Upper lobe of right lung (tissue), 1 donor: ENCODE measurements at regions not wholly inside any gene's neighbourhood (a gene's known extent, or its start where the extent isn't known, plus 50 kb on each side); places are given as distances from the start of the nearest gene placed in this dataset.

ENCODE experiments used
- ATAC-seq: fragments of 200-7000 bp; cut with Tn5 transposase; one replicate; pipeline ENCODE4 v1.9.1; 2020; ENCODE audit warnings: mild to moderate bottlenecking, moderate library complexity
- DNase-seq: peaks from one replicate; pipeline ENCODE4 v3.0.0-alpha.2; 2020
- H3K27ac ChIP-seq: fragments of 200-600 bp; one replicate; pipeline ENCODE4 v1.8.0; 2022
- H3K27me3 ChIP-seq: fragments of 200-600 bp; one replicate; pipeline ENCODE4 v1.8.0; 2022; ENCODE audit warnings: mild to moderate bottlenecking
- H3K36me3 ChIP-seq: fragments of 200-600 bp; one replicate; pipeline ENCODE4 v1.8.0; 2022
- H3K4me1 ChIP-seq: fragments of 200-600 bp; one replicate; pipeline ENCODE4 v1.8.0; 2022
- H3K4me3 ChIP-seq: fragments of 200-600 bp; one replicate; pipeline ENCODE4 v1.8.0; 2022; ENCODE audit warnings: mild to moderate bottlenecking
- H3K9me3 ChIP-seq: fragments of 200-600 bp; one replicate; pipeline ENCODE4 v1.8.0; 2022
- CTCF ChIP-seq: fragments of 200-600 bp; IDR thresholded peaks from one replicate; pipeline ENCODE4 v1.8.0; 2022; ENCODE audit warnings: antibody characterized with exemption
- intact Hi-C: fragments of 100-400 bp; cut with DNase I; formaldehyde crosslinking; loops from one replicate; pipeline ENCODE4 v1.11.0; 2022
- donor health status: DM: no; HTN: yes; CAD: no; lungs with severe emphysema.

- Histone ChIP-seq H3K4me1 (no peaks in the 10 kb centered on the region), H3K27ac (no peak overlapping the region), H3K4me3 (no peak overlapping the region), H3K27me3 (no peaks in the 10 kb centered on the region), H3K9me3 (no peaks in the 10 kb centered on the region), H3K36me3 (no peaks in the 10 kb centered on the region)
- DNase-seq, result no peak
- intact Hi-C loops, result no loop called here
- no peak for ATAC-seq
- no peak for TF ChIP-seq CTCF
Measured at GRCh38 chr18:47552783-47553182, 301.3 kb upstream of the SKOR2 start.

GRCh38 chr18:47550611-47551010, 299.2 kb upstream of the SKOR2 start:
- Histone ChIP-seq H3K9me3 (no peaks in the 10 kb centered on the region), H3K36me3 (no peaks in the 10 kb centered on the region), H3K27ac (no peak overlapping the region), H3K4me1 (no peaks in the 10 kb centered on the region), H3K4me3 (no peak overlapping the region), H3K27me3 (no peaks in the 10 kb centered on the region)
- DNase-seq (no peak), ATAC-seq (no peak)
- intact Hi-C loops, result no loop called here
- TF ChIP-seq CTCF, result no peak

- no peak for DNase-seq
- H3K27ac ChIP-seq, result no peak overlapping the region
- no peak for TF ChIP-seq CTCF
- no peak overlapping the region for H3K4me3 ChIP-seq
- intact Hi-C loops, result no loop called here
- no peaks in the 10 kb centered on the region for H3K36me3 ChIP-seq
- ATAC-seq, result no peak
- H3K4me1 ChIP-seq, result no peaks in the 10 kb centered on the region
- H3K9me3 ChIP-seq, result no peaks in the 10 kb centered on the region
- H3K27me3 ChIP-seq, result no peaks in the 10 kb centered on the region
Measured at GRCh38 chr18:47549021-47549540, 297.6 kb upstream of the SKOR2 start.

GRCh38 chr18:47547539-47548202, 296.2 kb upstream of the SKOR2 start:
- intact Hi-C loops, result no loop called here
- Histone ChIP-seq H3K4me3 (no peak overlapping the region), H3K36me3 (no peaks in the 10 kb centered on the region), H3K27ac (no peak overlapping the region), H3K27me3 (no peaks in the 10 kb centered on the region), H3K9me3 (no peaks in the 10 kb centered on the region), H3K4me1 (no peaks in the 10 kb centered on the region)
- no peak for DNase-seq
- no peak for TF ChIP-seq CTCF
- ATAC-seq, result no peak

- intact Hi-C loops, result no loop called here
- TF ChIP-seq CTCF, result no peak
- no peaks in the 10 kb centered on the region for H3K27me3 ChIP-seq
Measured at GRCh38 chr18:47545613-47546012, 294.2 kb upstream of the SKOR2 start.

GRCh38 chr18:47543080-47543479, 291.6 kb upstream of the SKOR2 start:
- Histone ChIP-seq H3K27ac (no peak overlapping the region), H3K4me1 (no peaks in the 10 kb centered on the region), H3K36me3 (no peaks in the 10 kb centered on the region), H3K9me3 (no peaks in the 10 kb centered on the region), H3K27me3 (no peaks in the 10 kb centered on the region), H3K4me3 (no peak overlapping the region)
- intact Hi-C loops, result no loop called here
- DNase-seq (no peak), ATAC-seq (no peak)
- no peak for TF ChIP-seq CTCF

More at GRCh38 chr18:47545613-47546012, 294.2 kb upstream of the SKOR2 start:
- H3K9me3 ChIP-seq, result no peaks in the 10 kb centered on the region
- no peak for ATAC-seq
- no peaks in the 10 kb centered on the region for H3K36me3 ChIP-seq
- H3K27ac ChIP-seq, result no peak overlapping the region
- no peaks in the 10 kb centered on the region for H3K4me1 ChIP-seq
- no peak overlapping the region for H3K4me3 ChIP-seq
- no peak for DNase-seq
